Epithelial cell of proximal tubule (primary cell): ENCODE measurements at regions not wholly inside any gene's neighbourhood (a gene's known extent, or its start where the extent isn't known, plus 50 kb on each side); places are given as distances from the start of the nearest gene placed in this dataset.

Experiments
- DNase-seq: peaks from one replicate; pipeline ENCODE4 v3.0.0-alpha.2; 2011; ENCODE audit warnings: low read depth
- H3K4me3 ChIP-seq: 2 replicates; pipeline ENCODE4 v1.5.1; 2011; ENCODE audit warnings: low read depth, mild to moderate bottlenecking, low read length
- CTCF ChIP-seq: conservative IDR thresholded peaks from 2 replicates; pipeline ENCODE4 v1.5.1; 2012; ENCODE audit warnings: low read depth, mild to moderate bottlenecking, low read length

GRCh38 chr9:80222466-80223169 is 650.9 kb downstream of the TLE4 start:
- no peak overlapping the region for H3K4me3 ChIP-seq
- no peak for TF ChIP-seq CTCF
- DNase-seq, result no peak

- H3K4me3 ChIP-seq, result no peak overlapping the region
- no peak for DNase-seq
- TF ChIP-seq CTCF, result no peak
These were observed 646.6 kb downstream of the TLE4 start for GRCh38 chr9:80218328-80218727.

GRCh38 chr9:80213613-80214012 is 641.8 kb downstream of the TLE4 start:
- H3K4me3 ChIP-seq, result no peak overlapping the region
- DNase-seq, result no peak
- TF ChIP-seq CTCF, result no peak

DNA sequence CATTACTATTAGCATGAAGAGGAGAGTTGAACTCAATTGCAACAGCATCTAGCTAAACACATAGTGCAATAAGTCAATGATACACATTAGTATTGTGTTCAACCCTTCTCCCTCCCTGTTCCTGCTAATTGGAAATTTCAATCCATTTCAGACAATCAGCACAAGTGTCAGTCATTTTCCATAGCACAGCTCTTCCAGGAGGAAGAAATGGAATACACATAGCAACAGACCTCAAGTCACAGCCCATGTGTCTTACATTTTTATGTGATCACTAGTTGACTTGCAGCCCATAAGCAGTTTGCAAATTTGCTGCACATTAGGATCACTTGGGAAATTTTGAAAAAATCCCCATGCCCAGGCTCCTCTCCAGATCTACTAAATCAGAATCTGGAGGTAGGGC is 636.9 kb downstream of the TLE4 start:
- DNase-seq, result no peak
- no peak overlapping the region for H3K4me3 ChIP-seq
- TF ChIP-seq CTCF, result no peak

- DNase-seq, result no peak
- no peak for TF ChIP-seq CTCF
- no peak overlapping the region for H3K4me3 ChIP-seq
These were observed 632.3 kb downstream of the TLE4 start for GRCh38 chr9:80204054-80204453.

DNA sequence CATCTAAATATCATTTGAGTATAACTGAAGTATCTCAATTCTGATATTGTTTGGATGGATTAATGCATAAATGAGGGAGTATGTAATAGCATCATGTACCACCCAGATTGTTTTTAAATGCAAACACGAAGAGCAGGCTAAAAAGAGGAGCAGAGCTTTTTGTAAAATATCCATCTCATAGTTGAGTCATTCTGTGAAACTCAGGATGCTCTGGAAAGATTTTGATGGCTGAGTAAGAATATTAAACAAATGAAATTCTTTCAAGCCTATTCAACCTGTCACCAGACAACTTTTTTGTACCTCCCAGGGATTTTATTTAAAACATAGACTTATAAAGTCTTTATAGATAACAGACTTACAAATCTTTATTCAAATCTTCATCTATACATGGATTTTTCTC is 625.9 kb downstream of the TLE4 start:
- H3K4me3 ChIP-seq, result no peak overlapping the region
- DNase-seq, result no peak
- no peak for TF ChIP-seq CTCF

GRCh38 chr9:80191108-80191507 is 619.3 kb downstream of the TLE4 start:
- TF ChIP-seq CTCF, result no peak
- no peak overlapping the region for H3K4me3 ChIP-seq
- DNase-seq, result no peak
